Nephron (organoid): ENCODE measurements at regions not wholly inside any gene's neighbourhood (a gene's known extent, or its start where the extent isn't known, plus 50 kb on each side); places are given as distances from the start of the nearest gene placed in this dataset.

Experiments used
- H3K27ac Mint-ChIP-seq, 3 experiments: 2 replicates each; pipeline ENCODE4 v1.8.0; 2020; ENCODE audit warnings: mixed read lengths in 3 of 3, mild to moderate bottlenecking in 2 of 3, moderate library complexity in 1 of 3
- H3K27me3 Mint-ChIP-seq: 2 replicates; pipeline ENCODE4 v1.8.0; 2021; ENCODE audit warnings: low read depth, mild to moderate bottlenecking, moderate library complexity, mixed read lengths
- H3K36me3 Mint-ChIP-seq: 2 replicates; pipeline ENCODE4 v1.8.0; 2020; ENCODE audit warnings: low read depth, mixed read lengths
- H3K4me1 Mint-ChIP-seq: 2 replicates; pipeline ENCODE4 v1.8.0; 2020; ENCODE audit warnings: mixed read lengths
- H3K4me3 Mint-ChIP-seq, 3 experiments: 2 replicates each; pipeline ENCODE4 v1.8.0; 2020; ENCODE audit warnings: mild to moderate bottlenecking in 3 of 3, mixed read lengths in 3 of 3, moderate library complexity in 2 of 3
- H3K9me3 Mint-ChIP-seq: 2 replicates; pipeline ENCODE4 v1.8.0; 2020; ENCODE audit warnings: mixed read lengths
- TF ChIP-seq, protein P1 (sequence below), 3 experiments: fragments of 200-600 bp; sonication (generic); IDR thresholded peaks; one replicate each; pipeline ENCODE4 v1.5.0; 2021; ENCODE audit warnings: antibody characterized with exemption in 3 of 3; ENCODE audit not compliant: unreplicated experiment in 3 of 3

DNA sequence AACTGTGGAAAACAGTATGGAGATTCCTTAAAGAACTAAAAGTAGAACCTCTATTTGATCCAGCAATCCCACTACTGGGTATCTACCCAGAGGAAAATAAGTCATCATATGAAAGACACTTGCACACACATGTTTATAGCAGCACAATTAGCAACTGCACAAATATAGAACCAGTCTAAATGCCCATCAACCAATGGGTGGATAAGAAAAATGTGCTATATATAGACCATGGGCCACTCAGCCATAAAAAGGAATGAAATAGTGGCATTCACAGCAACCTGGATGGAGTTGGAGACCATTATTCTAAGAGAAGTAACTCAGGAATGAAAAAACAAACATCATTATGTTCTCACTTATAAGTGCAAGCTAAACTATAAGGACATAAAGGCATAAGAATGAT is 105.0 kb upstream of the PGBD5 start:
- no peak overlapping the region for H3K27ac Mint-ChIP-seq
- TF ChIP-seq, protein P1, sequence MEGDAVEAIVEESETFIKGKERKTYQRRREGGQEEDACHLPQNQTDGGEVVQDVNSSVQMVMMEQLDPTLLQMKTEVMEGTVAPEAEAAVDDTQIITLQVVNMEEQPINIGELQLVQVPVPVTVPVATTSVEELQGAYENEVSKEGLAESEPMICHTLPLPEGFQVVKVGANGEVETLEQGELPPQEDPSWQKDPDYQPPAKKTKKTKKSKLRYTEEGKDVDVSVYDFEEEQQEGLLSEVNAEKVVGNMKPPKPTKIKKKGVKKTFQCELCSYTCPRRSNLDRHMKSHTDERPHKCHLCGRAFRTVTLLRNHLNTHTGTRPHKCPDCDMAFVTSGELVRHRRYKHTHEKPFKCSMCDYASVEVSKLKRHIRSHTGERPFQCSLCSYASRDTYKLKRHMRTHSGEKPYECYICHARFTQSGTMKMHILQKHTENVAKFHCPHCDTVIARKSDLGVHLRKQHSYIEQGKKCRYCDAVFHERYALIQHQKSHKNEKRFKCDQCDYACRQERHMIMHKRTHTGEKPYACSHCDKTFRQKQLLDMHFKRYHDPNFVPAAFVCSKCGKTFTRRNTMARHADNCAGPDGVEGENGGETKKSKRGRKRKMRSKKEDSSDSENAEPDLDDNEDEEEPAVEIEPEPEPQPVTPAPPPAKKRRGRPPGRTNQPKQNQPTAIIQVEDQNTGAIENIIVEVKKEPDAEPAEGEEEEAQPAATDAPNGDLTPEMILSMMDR (IDR thresholded peaks at IDR 0.05; ENCODE audit: unreplicated experiment in 3 of 3): no peak
- no peak overlapping the region for H3K4me3 Mint-ChIP-seq
- H3K9me3 Mint-ChIP-seq: peaks cover 42% of the 10 kb centered on the region
- no peaks in the 10 kb centered on the region for H3K36me3 Mint-ChIP-seq
- no peaks in the 10 kb centered on the region for H3K4me1 Mint-ChIP-seq
- peaks cover 6% of the 10 kb centered on the region for H3K27me3 Mint-ChIP-seq

DNA sequence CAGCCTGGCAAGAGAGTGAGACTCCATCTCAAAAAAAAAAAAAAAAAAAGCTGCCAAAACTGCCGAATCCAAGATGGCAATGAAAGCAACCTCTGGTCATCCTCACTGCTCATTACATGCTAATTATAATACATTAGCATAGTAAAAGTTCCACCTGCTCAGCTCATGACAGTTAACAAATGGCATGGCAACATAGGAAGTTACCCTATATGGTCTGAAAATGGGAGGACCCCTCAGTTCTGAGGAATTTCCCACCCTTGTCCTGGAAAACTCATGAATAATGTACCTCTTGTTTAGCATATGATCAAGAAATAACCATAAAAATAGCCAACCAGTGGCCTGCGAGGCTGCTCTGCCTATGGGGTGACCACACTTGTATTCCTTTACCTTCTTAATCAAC is 93.1 kb upstream of the PGBD5 start:
- Mint-ChIP-seq H3K36me3 (no peaks in the 10 kb centered on the region), H3K27me3 (peaks cover 18% of the 10 kb centered on the region), H3K9me3 (peaks cover 9% of the 10 kb centered on the region), H3K27ac (no peak overlapping the region), H3K4me3 (no peak overlapping the region), H3K4me1 (peaks cover 18% of the 10 kb centered on the region)
- TF ChIP-seq, protein P1 (IDR thresholded peaks at IDR 0.05; ENCODE audit: unreplicated experiment in 3 of 3): no peak

DNA sequence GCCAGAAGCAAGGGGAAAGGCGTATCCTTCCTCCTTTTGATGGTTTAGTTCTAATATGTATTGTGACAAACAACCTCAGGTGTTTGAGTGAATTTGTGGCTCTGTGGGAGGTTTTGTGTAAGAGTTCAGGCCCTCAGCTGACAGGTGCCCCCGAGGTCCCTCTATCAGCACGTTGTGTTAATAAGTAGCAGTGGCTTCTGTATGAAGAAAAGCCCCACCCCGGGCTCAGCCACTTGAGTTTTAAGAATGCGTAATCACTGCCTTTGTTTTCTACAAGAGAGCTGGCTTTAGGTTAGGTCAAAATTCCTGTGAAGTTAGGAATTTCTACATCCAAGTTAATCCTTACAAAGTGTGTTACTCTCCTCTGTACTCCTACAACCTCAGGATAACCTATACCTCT is 92.4 kb upstream of the PGBD5 start:
- H3K27ac Mint-ChIP-seq: peak overlapping the region in 1 of 3 experiments; percentile 72
- H3K36me3 Mint-ChIP-seq: no peaks in the 10 kb centered on the region
- H3K9me3 Mint-ChIP-seq: peaks cover 4% of the 10 kb centered on the region
- H3K4me1 Mint-ChIP-seq: peaks cover 18% of the 10 kb centered on the region
- H3K4me3 Mint-ChIP-seq: no peak overlapping the region
- peaks cover 18% of the 10 kb centered on the region for H3K27me3 Mint-ChIP-seq
- TF ChIP-seq, protein P1 (IDR thresholded peaks at IDR 0.05; ENCODE audit: unreplicated experiment in 3 of 3): no peak

DNA sequence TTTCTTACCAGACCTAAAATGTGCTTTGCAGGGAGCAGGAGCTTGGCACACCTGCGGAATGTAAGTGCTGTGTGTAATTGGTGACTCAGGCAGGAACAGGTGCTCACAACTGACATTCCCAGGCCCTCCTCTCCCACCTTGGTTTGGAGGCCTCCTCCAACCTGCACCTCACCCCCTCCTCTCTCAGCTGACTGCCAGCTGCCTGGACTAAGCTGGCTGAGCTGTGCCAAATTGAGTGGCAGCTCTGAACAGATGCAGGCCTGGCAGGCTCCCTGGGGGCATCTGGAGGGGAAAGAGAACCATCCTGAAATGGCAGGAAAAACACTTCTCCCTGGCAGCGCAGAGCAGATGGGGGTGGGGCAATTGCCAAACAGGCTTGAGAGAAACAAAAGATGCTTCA is 91.7 kb upstream of the PGBD5 start:
- Mint-ChIP-seq H3K4me1 (peaks cover 18% of the 10 kb centered on the region), H3K27me3 (peaks cover 15% of the 10 kb centered on the region), H3K36me3 (no peaks in the 10 kb centered on the region), H3K9me3 (no peaks in the 10 kb centered on the region), H3K4me3 (no peak overlapping the region), H3K27ac (no peak overlapping the region)
- TF ChIP-seq, protein P1 (IDR thresholded peaks at IDR 0.05; ENCODE audit: unreplicated experiment in 3 of 3): no peak

DNA sequence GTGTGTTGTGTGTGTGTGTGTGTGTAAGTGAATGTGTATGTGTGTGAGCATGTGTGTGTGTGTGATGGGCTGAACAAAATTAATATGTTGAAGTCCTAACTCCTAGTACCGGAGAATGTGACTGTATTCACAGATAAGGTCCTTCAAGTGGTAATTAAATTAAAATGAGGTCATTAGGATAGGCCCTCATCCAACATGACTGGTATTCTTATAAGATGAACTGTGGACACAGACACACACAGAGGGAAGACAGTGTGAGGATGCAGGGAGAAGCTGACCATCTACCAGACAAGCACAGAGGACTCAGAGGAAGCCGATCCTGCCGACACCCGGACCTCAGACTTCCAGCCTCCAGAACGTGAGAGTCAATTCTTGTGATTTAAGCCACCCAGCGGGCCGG is 91.2 kb upstream of the PGBD5 start:
- Mint-ChIP-seq H3K4me3 (no peak overlapping the region), H3K36me3 (no peaks in the 10 kb centered on the region), H3K9me3 (no peaks in the 10 kb centered on the region), H3K27me3 (peaks cover 15% of the 10 kb centered on the region), H3K4me1 (peaks cover 18% of the 10 kb centered on the region), H3K27ac (peak overlapping the region in 1 of 3 experiments; percentile 6)
- TF ChIP-seq, protein P1 (IDR thresholded peaks at IDR 0.05; ENCODE audit: unreplicated experiment in 3 of 3): no peak

DNA sequence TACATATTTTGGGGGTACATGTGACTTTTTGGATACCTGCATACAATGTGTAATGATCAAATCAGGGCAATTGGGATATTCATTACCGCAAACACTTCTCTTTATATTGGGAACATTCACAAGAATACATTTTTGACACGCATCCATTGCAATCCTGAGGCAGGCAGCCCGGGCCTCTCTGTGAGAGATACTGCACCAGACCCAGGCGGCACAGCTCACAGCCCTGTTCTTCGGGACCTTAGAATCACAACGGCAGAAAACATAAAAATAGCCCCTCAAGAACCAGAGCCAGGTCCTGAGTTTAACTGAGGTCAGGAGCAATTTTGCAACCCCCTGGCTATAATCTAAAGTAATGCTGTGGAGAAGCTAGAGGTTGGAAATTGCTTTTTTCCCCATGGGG is 90.8 kb upstream of the PGBD5 start:
- peaks cover 13% of the 10 kb centered on the region for H3K27me3 Mint-ChIP-seq
- H3K36me3 Mint-ChIP-seq: no peaks in the 10 kb centered on the region
- H3K9me3 Mint-ChIP-seq: no peaks in the 10 kb centered on the region
- H3K4me3 Mint-ChIP-seq: no peak overlapping the region
- TF ChIP-seq, protein P1 (IDR thresholded peaks at IDR 0.05; ENCODE audit: unreplicated experiment in 3 of 3): no peak
- H3K4me1 Mint-ChIP-seq: peaks cover 18% of the 10 kb centered on the region
- peak overlapping the region in 2 of 3 experiments; percentile 6 to 19 for H3K27ac Mint-ChIP-seq
